ENCODE measurements at regions not wholly inside any gene's neighbourhood (a gene's known extent, or its start where the extent isn't known, plus 50 kb on each side); places are given as distances from the start of the nearest gene placed in this dataset.

DNA sequence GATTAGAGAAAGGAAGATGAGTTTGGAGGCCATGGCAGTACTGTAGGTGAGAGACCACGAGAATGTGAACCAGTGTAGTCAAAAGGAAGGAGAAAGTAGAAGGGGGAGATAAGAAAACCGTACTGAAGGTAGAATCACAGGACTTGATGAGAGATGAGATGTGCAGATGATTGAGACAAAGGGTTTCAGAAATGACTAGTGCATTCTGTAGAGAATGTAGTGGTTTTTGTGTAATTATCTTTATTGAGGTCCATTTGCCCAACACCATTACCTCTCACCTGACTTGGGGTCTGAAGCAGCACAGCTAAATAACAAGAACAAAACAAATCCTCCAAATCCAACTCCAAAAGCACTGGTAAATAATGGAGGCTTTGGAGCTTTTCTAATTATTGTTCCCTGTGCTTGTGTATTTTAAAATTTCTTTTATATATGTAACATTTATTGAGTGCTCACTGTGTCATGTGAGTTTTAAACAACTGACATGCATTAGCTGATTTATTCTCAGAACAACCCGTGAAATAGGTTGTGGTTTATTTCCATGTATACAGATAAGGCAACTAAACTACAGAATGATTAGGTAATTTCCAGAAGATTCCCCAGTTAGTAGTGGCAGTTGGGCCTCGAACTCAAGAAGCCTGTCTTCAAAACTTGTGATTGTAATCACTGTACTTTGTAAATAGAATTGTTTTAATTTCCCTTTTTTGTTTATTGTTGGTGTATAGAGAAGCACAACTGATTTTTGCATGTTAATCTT, 390.0 kb downstream of the AEBP2 start:
- no peak for DNase-seq (ENCODE audit: low spot score in 2 of 2)
- Histone ChIP-seq H3K4me1 (no peaks in the 10 kb centered on the region), H3K4me3 (no peak overlapping the region), H3K36me3 (replicated peaks) (no peaks in the 10 kb centered on the region), H3K9me3 (no peaks in the 10 kb centered on the region), H3K27me3 (ENCODE audit: low read depth) (no peaks in the 10 kb centered on the region)
- in situ Hi-C loops (cut with MboI; ENCODE audit: low sequenced_read_pairs) = no loop called here

DNA sequence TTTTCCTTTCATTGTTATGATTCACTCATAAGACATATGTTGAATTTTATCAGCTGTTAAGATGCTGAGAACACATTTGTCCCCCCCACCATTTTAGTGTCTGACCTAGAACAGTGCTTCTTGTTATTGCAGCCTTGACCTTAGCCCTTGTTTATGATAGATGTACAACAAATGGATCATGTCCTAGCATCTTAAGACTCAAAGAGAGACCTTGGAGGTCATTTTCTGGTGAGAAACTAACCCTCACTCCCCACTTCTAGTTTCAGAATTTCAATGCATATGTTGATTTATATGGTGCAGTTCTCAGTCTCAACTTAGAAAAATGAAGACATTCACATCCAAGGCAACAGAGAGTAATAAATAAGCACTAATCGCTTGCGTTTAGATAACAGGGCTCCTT, 391.2 kb downstream of the AEBP2 start:
- in situ Hi-C loops (cut with MboI; ENCODE audit: low sequenced_read_pairs) = no loop called here
- H3K4me3 ChIP-seq = no peak overlapping the region
- H3K4me1 ChIP-seq = no peaks in the 10 kb centered on the region
- no peaks in the 10 kb centered on the region for H3K36me3 ChIP-seq (replicated peaks)
- no peaks in the 10 kb centered on the region for H3K9me3 ChIP-seq
- DNase-seq (ENCODE audit: low spot score in 2 of 2) = no peak
- H3K27me3 ChIP-seq (ENCODE audit: low read depth) = no peaks in the 10 kb centered on the region

DNA sequence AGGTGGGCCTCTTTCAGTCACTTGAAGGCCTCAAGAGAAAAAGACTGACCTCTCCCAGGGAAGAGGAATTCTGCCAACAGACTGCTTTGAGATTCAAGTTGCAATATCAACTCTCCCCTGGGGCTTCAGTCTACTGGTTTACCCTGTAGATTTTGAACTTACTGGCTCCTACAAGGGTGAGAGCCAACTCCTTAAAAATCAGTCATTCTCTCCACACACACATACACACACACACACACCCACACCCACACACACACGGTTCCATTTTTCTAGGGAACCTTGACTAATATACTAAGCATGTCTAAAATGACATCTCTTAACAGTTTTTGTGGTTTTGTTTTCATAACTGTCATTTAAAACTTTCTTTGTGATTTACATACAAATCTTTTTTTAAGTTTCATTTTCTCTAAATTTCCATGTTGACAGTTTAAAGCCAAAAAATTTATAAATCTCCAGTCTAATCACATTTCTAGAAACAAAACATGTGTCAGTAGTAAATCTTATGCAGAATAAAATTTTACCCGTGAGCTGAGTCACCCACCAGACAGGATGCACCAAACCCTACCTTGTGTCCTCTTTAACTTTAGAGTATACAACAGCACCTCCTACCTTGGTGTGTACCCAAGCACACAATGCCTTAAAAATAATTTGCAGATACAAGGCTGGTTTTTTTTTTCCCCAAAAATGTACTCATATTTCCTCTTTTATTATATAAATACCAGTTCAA, 394.6 kb downstream of the AEBP2 start:
- Histone ChIP-seq H3K27me3 (ENCODE audit: low read depth) (no peaks in the 10 kb centered on the region), H3K4me3 (no peak overlapping the region), H3K36me3 (replicated peaks) (no peaks in the 10 kb centered on the region), H3K4me1 (no peaks in the 10 kb centered on the region), H3K9me3 (no peaks in the 10 kb centered on the region)
- no peak for DNase-seq (ENCODE audit: low spot score in 2 of 2)
- in situ Hi-C loops (cut with MboI; ENCODE audit: low sequenced_read_pairs) = no loop called here

GRCh38 chr12:19834592-19834991, 395.3 kb downstream of the AEBP2 start:
- Histone ChIP-seq H3K27me3 (ENCODE audit: low read depth) (no peaks in the 10 kb centered on the region), H3K9me3 (no peaks in the 10 kb centered on the region), H3K36me3 (replicated peaks) (no peaks in the 10 kb centered on the region), H3K4me3 (no peak overlapping the region), H3K4me1 (no peaks in the 10 kb centered on the region)
- no peak for DNase-seq (ENCODE audit: low spot score in 2 of 2)
- in situ Hi-C loops (cut with MboI; ENCODE audit: low sequenced_read_pairs) = no loop called here

GRCh38 chr12:19836056-19836455, 396.8 kb downstream of the AEBP2 start:
- H3K36me3 ChIP-seq (replicated peaks) = no peaks in the 10 kb centered on the region
- no peak for DNase-seq (ENCODE audit: low spot score in 2 of 2)
- H3K4me3 ChIP-seq = no peak overlapping the region
- no peaks in the 10 kb centered on the region for H3K27me3 ChIP-seq (ENCODE audit: low read depth)
- in situ Hi-C loops (cut with MboI; ENCODE audit: low sequenced_read_pairs) = no loop called here
- no peaks in the 10 kb centered on the region for H3K9me3 ChIP-seq
- H3K4me1 ChIP-seq = no peaks in the 10 kb centered on the region

GRCh38 chr12:19836456-19836855, 397.2 kb downstream of the AEBP2 start:
- in situ Hi-C loops (cut with MboI; ENCODE audit: low sequenced_read_pairs) = no loop called here
- Histone ChIP-seq H3K4me1 (no peaks in the 10 kb centered on the region), H3K9me3 (no peaks in the 10 kb centered on the region), H3K27me3 (ENCODE audit: low read depth) (no peaks in the 10 kb centered on the region), H3K36me3 (replicated peaks) (no peaks in the 10 kb centered on the region), H3K4me3 (no peak overlapping the region)
- DNase-seq (ENCODE audit: low spot score in 2 of 2) = no peak

DNA sequence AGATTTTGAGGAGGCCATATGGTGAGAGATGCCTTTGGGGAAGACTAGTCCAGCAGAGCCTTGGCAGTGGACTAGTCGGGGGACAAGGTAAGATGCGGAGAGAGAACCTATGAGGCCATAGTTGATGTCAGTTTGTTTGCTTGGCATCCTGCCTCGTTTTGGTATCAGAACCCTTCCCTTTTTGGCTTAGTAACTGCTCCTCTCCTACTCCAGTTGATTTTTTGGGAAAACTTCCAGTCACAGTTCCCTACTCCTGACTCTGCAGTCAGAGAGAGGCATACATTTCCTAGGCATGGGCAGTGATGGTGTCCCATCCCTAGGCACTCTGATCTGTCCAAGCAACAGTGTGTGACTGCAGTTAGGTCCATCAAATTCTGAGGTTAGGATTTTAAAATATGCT, 398.3 kb downstream of the AEBP2 start:
- Histone ChIP-seq H3K27me3 (ENCODE audit: low read depth) (no peaks in the 10 kb centered on the region), H3K4me1 (no peaks in the 10 kb centered on the region), H3K4me3 (no peak overlapping the region), H3K36me3 (replicated peaks) (no peaks in the 10 kb centered on the region), H3K9me3 (no peaks in the 10 kb centered on the region)
- in situ Hi-C loops (cut with MboI; ENCODE audit: low sequenced_read_pairs) = no loop called here
- DNase-seq (ENCODE audit: low spot score in 2 of 2) = no peak

GRCh38 chr12:19841451-19841850, 402.2 kb downstream of the AEBP2 start:
- DNase-seq (ENCODE audit: low spot score in 2 of 2) = no peak
- no peaks in the 10 kb centered on the region for H3K4me1 ChIP-seq
- H3K36me3 ChIP-seq (replicated peaks) = no peaks in the 10 kb centered on the region
- no peaks in the 10 kb centered on the region for H3K27me3 ChIP-seq (ENCODE audit: low read depth)
- H3K4me3 ChIP-seq = no peak overlapping the region
- H3K9me3 ChIP-seq = no peaks in the 10 kb centered on the region
- in situ Hi-C loops (cut with MboI; ENCODE audit: low sequenced_read_pairs) = no loop called here

DNA sequence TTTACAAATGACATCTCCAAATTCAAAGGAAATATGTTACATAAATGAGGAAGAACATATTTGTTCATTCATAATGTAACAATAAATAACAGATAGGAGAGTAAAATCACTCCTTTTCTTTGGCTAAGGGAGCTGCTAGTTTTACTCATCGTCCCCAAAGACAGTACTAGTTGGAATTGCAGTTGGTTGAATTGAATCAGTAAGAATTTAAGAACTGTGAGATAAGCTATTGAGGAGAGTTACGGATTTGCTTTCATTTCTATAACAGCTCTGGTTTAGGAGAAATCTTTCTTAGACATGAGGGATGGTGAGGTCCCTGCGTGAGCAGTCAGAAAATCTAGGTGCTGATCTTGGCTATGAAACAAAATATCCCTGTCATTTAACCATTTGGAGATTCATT, 402.8 kb downstream of the AEBP2 start:
- H3K9me3 ChIP-seq = no peaks in the 10 kb centered on the region
- no peaks in the 10 kb centered on the region for H3K4me1 ChIP-seq
- H3K27me3 ChIP-seq (ENCODE audit: low read depth) = no peaks in the 10 kb centered on the region
- in situ Hi-C loops (cut with MboI; ENCODE audit: low sequenced_read_pairs) = no loop called here
- H3K4me3 ChIP-seq = no peak overlapping the region
- DNase-seq (ENCODE audit: low spot score in 2 of 2) = no peak
- no peaks in the 10 kb centered on the region for H3K36me3 ChIP-seq (replicated peaks)

DNA sequence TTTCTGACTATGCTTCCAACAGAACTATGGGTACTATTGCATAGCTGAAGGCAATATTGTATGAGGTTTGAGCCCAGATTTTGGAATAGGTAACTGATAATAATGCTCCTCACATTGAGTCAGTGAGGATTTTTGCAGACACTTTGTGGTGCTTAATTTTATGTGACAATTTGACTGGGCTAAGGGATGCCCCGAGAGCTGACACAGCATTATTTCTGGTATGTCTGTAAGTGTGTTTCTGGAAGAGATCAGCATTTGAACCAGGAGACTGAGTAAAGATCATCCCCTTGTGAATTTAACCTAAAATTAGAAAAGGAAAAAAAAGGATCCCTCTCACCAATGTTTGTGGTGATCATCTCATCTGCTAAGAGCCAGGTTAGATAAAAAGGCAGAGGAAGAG, 404.9 kb downstream of the AEBP2 start:
- H3K36me3 ChIP-seq (replicated peaks) = no peaks in the 10 kb centered on the region
- H3K27me3 ChIP-seq (ENCODE audit: low read depth) = no peaks in the 10 kb centered on the region
- H3K4me1 ChIP-seq = no peaks in the 10 kb centered on the region
- in situ Hi-C loops (cut with MboI; ENCODE audit: low sequenced_read_pairs) = no loop called here
- no peaks in the 10 kb centered on the region for H3K9me3 ChIP-seq
- no peak overlapping the region for H3K4me3 ChIP-seq
- DNase-seq (ENCODE audit: low spot score in 2 of 2) = no peak

DNA sequence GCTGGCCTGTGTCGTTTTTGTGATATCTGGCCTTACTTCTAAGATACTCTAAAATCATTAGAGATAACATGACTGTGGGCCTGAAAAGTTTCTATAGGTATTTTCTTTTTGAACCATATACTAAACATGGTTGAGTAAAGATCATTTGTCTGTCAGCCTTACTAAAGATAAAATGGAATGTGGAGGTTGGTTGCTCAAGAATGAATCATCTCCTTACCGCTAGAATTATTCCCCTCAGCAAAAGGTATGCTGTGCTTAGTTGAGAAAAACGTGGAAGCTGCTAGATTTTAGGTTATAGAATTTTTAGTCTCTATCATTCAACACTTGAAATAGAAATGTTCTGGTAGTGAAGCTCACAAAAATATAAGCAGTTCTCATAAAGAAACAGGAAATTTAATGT, 407.3 kb downstream of the AEBP2 start:
- Histone ChIP-seq H3K4me1 (no peaks in the 10 kb centered on the region), H3K9me3 (no peaks in the 10 kb centered on the region), H3K36me3 (replicated peaks) (no peaks in the 10 kb centered on the region), H3K4me3 (no peak overlapping the region), H3K27me3 (ENCODE audit: low read depth) (no peaks in the 10 kb centered on the region)
- no peak for DNase-seq (ENCODE audit: low spot score in 2 of 2)
- in situ Hi-C loops (cut with MboI; ENCODE audit: low sequenced_read_pairs) = no loop called here

GRCh38 chr12:19847294-19848059, 408.2 kb downstream of the AEBP2 start:
- Histone ChIP-seq H3K27me3 (ENCODE audit: low read depth) (no peaks in the 10 kb centered on the region), H3K4me3 (no peak overlapping the region), H3K36me3 (replicated peaks) (no peaks in the 10 kb centered on the region), H3K9me3 (no peaks in the 10 kb centered on the region), H3K4me1 (no peaks in the 10 kb centered on the region)
- no peak for DNase-seq (ENCODE audit: low spot score in 2 of 2)
- in situ Hi-C loops (cut with MboI; ENCODE audit: low sequenced_read_pairs) = no loop called here

DNA sequence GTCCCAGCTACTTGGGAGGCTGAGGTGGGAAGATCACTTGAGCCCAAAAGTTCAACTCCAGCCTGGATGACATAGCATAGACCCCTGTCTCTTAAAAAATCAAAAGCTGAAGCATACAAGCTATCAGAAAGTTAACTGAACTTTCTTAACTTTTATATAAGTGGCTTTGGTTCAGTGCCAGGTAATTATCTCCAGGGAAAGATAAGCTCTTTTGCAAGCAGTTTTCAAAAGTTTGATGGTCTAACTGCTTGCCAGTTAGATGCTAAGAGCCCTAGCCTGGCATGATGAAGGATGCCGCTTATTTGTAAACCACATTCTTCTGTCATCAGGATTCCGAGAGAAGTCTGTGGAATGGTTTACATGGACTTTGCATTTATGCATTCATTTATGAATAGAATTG, 409.1 kb downstream of the AEBP2 start:
- no peaks in the 10 kb centered on the region for H3K9me3 ChIP-seq
- no peaks in the 10 kb centered on the region for H3K36me3 ChIP-seq (replicated peaks)
- H3K4me1 ChIP-seq = no peaks in the 10 kb centered on the region
- DNase-seq (ENCODE audit: low spot score in 2 of 2) = no peak
- H3K4me3 ChIP-seq = no peak overlapping the region
- no peaks in the 10 kb centered on the region for H3K27me3 ChIP-seq (ENCODE audit: low read depth)
- in situ Hi-C loops (cut with MboI; ENCODE audit: low sequenced_read_pairs) = no loop called here

- Histone ChIP-seq H3K9me3 (no peaks in the 10 kb centered on the region), H3K4me3 (no peak overlapping the region), H3K36me3 (replicated peaks) (no peaks in the 10 kb centered on the region), H3K27me3 (ENCODE audit: low read depth) (no peaks in the 10 kb centered on the region), H3K4me1 (no peaks in the 10 kb centered on the region)
- in situ Hi-C loops (cut with MboI; ENCODE audit: low sequenced_read_pairs) = no loop called here
- DNase-seq (ENCODE audit: low spot score in 2 of 2) = no peak
Observed at GRCh38 chr12:19849208-19849607, 409.9 kb downstream of the AEBP2 start.

All from HAP-1 (cell line).